Epidermal melanocyte (primary cell): ENCODE measurements at regions not wholly inside any gene's neighbourhood (a gene's known extent, or its start where the extent isn't known, plus 50 kb on each side); places are given as distances from the start of the nearest gene placed in this dataset.
A peak's percentile ranks its signal among the peaks of the same experiment; 100 is the strongest.

Experiments used
- DNase-seq: peaks from one replicate; pipeline ENCODE4 v3.0.0; 2011; ENCODE audit warnings: low spot score; ENCODE audit not compliant: insufficient read length

- no peak for DNase-seq
These were observed 50.4 kb upstream of the CIBAR2 start for GRCh38 chr16:85162478-85163277.

- no peak for DNase-seq
These were observed 51.2 kb upstream of the CIBAR2 start for GRCh38 chr16:85163278-85164112.

GRCh38 chr16:85164431-85164830, 52.2 kb upstream of the CIBAR2 start:
- DNase-seq, result no peak

- DNase-seq, result no peak
These were observed 52.7 kb upstream of the CIBAR2 start for GRCh38 chr16:85164838-85165516.

- DNase-seq, result no peak
These were observed 53.5 kb upstream of the CIBAR2 start for GRCh38 chr16:85165781-85166180.

GRCh38 chr16:85166281-85166680, 54.0 kb upstream of the CIBAR2 start:
- no peak for DNase-seq

GRCh38 chr16:85166699-85167588, 54.7 kb upstream of the CIBAR2 start:
- DNase-seq, result no peak

GRCh38 chr16:85167589-85168537, 55.6 kb upstream of the CIBAR2 start:
- no peak for DNase-seq

- DNase-seq, result peak; percentile 58
These were observed 56.5 kb upstream of the CIBAR2 start for GRCh38 chr16:85168732-85169256.

GRCh38 chr16:85169333-85170065, 57.2 kb upstream of the CIBAR2 start:
- no peak for DNase-seq

- no peak for DNase-seq
These were observed 57.8 kb upstream of the CIBAR2 start for GRCh38 chr16:85170066-85170491.

GRCh38 chr16:85170590-85171003, 58.3 kb upstream of the CIBAR2 start:
- no peak for DNase-seq

- DNase-seq, result no peak
These were observed 58.9 kb upstream of the CIBAR2 start for GRCh38 chr16:85171004-85171758.

GRCh38 chr16:85171759-85172454, 59.6 kb upstream of the CIBAR2 start:
- no peak for DNase-seq

- peak; percentile 69 for DNase-seq
These were observed 60.3 kb upstream of the CIBAR2 start for GRCh38 chr16:85172455-85173145.

- DNase-seq, result no peak
These were observed 61.1 kb upstream of the CIBAR2 start for GRCh38 chr16:85173146-85173980.
